ENCODE measurements at regions not wholly inside any gene's neighbourhood (a gene's known extent, or its start where the extent isn't known, plus 50 kb on each side); places are given as distances from the start of the nearest gene placed in this dataset.

DNA sequence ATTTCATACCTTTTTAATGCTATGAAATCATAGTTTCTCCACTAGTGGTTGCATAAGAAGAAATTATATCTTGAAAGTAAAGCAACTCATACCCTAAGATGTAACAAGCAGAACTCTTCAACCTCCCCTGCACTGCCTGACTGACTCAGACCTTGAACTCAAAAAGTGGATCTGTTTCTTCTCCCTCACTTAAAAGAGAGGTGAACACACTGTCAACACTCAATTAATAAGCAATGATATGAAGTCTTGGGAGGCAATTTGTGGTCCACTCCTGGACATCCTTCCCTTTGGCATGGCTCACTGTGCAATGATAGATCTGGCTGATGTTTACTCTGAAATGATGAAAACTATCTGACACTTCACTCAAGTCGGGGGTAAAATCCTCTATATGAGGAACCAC lies 282.0 kb upstream of the DKK2 start:
- TF ChIP-seq, protein P1, sequence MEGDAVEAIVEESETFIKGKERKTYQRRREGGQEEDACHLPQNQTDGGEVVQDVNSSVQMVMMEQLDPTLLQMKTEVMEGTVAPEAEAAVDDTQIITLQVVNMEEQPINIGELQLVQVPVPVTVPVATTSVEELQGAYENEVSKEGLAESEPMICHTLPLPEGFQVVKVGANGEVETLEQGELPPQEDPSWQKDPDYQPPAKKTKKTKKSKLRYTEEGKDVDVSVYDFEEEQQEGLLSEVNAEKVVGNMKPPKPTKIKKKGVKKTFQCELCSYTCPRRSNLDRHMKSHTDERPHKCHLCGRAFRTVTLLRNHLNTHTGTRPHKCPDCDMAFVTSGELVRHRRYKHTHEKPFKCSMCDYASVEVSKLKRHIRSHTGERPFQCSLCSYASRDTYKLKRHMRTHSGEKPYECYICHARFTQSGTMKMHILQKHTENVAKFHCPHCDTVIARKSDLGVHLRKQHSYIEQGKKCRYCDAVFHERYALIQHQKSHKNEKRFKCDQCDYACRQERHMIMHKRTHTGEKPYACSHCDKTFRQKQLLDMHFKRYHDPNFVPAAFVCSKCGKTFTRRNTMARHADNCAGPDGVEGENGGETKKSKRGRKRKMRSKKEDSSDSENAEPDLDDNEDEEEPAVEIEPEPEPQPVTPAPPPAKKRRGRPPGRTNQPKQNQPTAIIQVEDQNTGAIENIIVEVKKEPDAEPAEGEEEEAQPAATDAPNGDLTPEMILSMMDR (IDR thresholded peaks at IDR 0.05; ENCODE audit: poor library complexity), result no peak
- no peak for TF ChIP-seq EZH2 (IDR thresholded peaks at IDR 0.05; ENCODE audit: borderline replicate concordance)

All from hepatocyte (in vitro differentiated cells).